ENCODE measurements at regions not wholly inside any gene's neighbourhood (a gene's known extent, or its start where the extent isn't known, plus 50 kb on each side); places are given as distances from the start of the nearest gene placed in this dataset.

DNA sequence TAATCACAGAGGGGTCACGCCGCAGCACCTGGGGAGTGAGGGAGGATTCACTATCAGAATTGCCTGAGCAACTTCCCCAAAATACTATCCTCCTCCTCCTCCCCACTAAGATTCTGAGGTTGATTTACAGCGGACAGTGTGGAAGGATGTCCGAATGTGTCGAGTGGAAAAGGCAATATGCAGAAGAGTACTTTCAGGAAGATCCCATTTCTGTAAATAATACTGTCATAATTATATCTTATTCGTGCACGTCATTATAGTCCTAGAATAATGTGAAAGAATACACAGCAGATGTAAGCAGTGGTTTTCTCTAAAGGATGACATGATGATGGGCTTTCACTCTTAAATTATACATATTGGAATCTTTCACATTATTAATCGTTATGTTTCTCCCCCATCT lies 149.8 kb upstream of the NOCT start:
- TF ChIP-seq BHLHE40 (IDR thresholded peaks at IDR 0.05; ENCODE audit: borderline replicate concordance) (no peak), SP1 (IDR thresholded peaks at IDR 0.05) (no peak), L3MBTL2 (conservative IDR thresholded peaks at IDR 0.05) (no peak), FOXK2 (IDR thresholded peaks at IDR 0.05) (no peak)

Measured in HEK293T (cell line).